Left lung (tissue), 4 donors: ENCODE measurements at regions not wholly inside any gene's neighbourhood (a gene's known extent, or its start where the extent isn't known, plus 50 kb on each side); places are given as distances from the start of the nearest gene placed in this dataset.
A peak's percentile ranks its signal among the peaks of the same experiment; 100 is the strongest.

Source experiments
- ATAC-seq: fragments of 200-7000 bp; cut with Tn5 transposase; one replicate; pipeline ENCODE4 v1.9.1; 2020; ENCODE audit warnings: moderate library complexity
- DNase-seq, 4 donors: peaks; one replicate each; pipeline ENCODE4 v3.0.0-alpha.2; 2013 to 2020
- H3K27ac ChIP-seq, 2 donors: fragments of 200-600 bp; sonication (generic) in 1 of 2; one replicate each; pipeline versions ENCODE4 v1.5.0 to v1.8.0; 2020 to 2021
- H3K27me3 ChIP-seq, 2 donors: fragments of 200-600 bp; sonication (generic) in 1 of 2; one replicate each; pipeline versions ENCODE4 v1.5.0 to v1.8.0; 2020 to 2021
- H3K36me3 ChIP-seq, 2 donors: fragments of 200-600 bp; sonication (generic) in 1 of 2; one replicate each; pipeline versions ENCODE4 v1.5.0 to v1.8.0; 2020 to 2021
- H3K4me1 ChIP-seq, 2 donors: fragments of 200-600 bp; one replicate each; pipeline ENCODE4 v1.8.0; 2021
- H3K4me3 ChIP-seq, 2 donors: fragments of 200-600 bp; sonication (generic) in 1 of 2; one replicate each; pipeline versions ENCODE4 v1.5.0 to v1.8.0; 2020 to 2021; ENCODE audit warnings: mild to moderate bottlenecking in 1 of 2
- H3K9me3 ChIP-seq, 2 donors: fragments of 200-600 bp; sonication (generic) in 1 of 2; one replicate each; pipeline versions ENCODE4 v1.5.0 to v1.8.0; 2020 to 2021
- CTCF ChIP-seq, 2 donors: fragments of 200-600 bp; sonication (generic) in 1 of 2; IDR thresholded peaks; one replicate each; pipeline versions ENCODE4 v1.5.0 to v1.8.0; 2021; ENCODE audit warnings: antibody characterized with exemption in 2 of 2
- intact Hi-C, 2 donors: fragments of 100-400 bp; cut with DNase I; formaldehyde crosslinking; loops; one replicate each; pipeline versions ENCODE4 v1.11.2 to v1.14.2; 2022
- donor health status: DM: no; HTN: yes; CAD: no.
- donor health status: DM: no; HTN: no; CAD: no.

GRCh38 chr3:148379763-148380382 is 317.8 kb upstream of the AGTR1 start:
- Histone ChIP-seq H3K4me1 (no peaks in the 10 kb centered on the region), H3K9me3 (no peaks in the 10 kb centered on the region), H3K36me3 (no peaks in the 10 kb centered on the region), H3K27ac (no peak overlapping the region), H3K4me3 (no peak overlapping the region), H3K27me3 (no peaks in the 10 kb centered on the region)
- peak; percentile 21 to 32 for TF ChIP-seq CTCF (IDR thresholded peaks at IDR 0.05)
- ATAC-seq (peak; percentile 85), DNase-seq (peak in 2 of 4 donors; percentile 25 to 49)
- intact Hi-C loops = no loop called here

GRCh38 chr3:148381051-148381450 is 316.7 kb upstream of the AGTR1 start:
- no peaks in the 10 kb centered on the region for H3K36me3 ChIP-seq
- H3K4me3 ChIP-seq = no peak overlapping the region
- H3K4me1 ChIP-seq = no peaks in the 10 kb centered on the region
- TF ChIP-seq CTCF (IDR thresholded peaks at IDR 0.05) = no peak
- no peaks in the 10 kb centered on the region for H3K9me3 ChIP-seq
- H3K27me3 ChIP-seq = no peaks in the 10 kb centered on the region
- no peak overlapping the region for H3K27ac ChIP-seq
- ATAC-seq (no peak), DNase-seq (no peak)
- intact Hi-C loops = no loop called here

GRCh38 chr3:148389916-148390315 is 307.8 kb upstream of the AGTR1 start:
- H3K36me3 ChIP-seq = no peaks in the 10 kb centered on the region
- H3K27me3 ChIP-seq = no peaks in the 10 kb centered on the region
- H3K4me3 ChIP-seq = no peak overlapping the region
- intact Hi-C loops = no loop called here
- no peak for DNase-seq
- H3K9me3 ChIP-seq = no peaks in the 10 kb centered on the region
- H3K27ac ChIP-seq = no peak overlapping the region
- no peak for TF ChIP-seq CTCF (IDR thresholded peaks at IDR 0.05)
- ATAC-seq = no peak
- no peaks in the 10 kb centered on the region for H3K4me1 ChIP-seq

- H3K36me3 ChIP-seq = no peaks in the 10 kb centered on the region
- no peak overlapping the region for H3K4me3 ChIP-seq
- H3K27ac ChIP-seq = no peak overlapping the region
- no peak for ATAC-seq
- TF ChIP-seq CTCF (IDR thresholded peaks at IDR 0.05) = no peak
- no peak for DNase-seq
- no peaks in the 10 kb centered on the region for H3K4me1 ChIP-seq
- H3K27me3 ChIP-seq = no peaks in the 10 kb centered on the region
- H3K9me3 ChIP-seq = no peaks in the 10 kb centered on the region
- intact Hi-C loops = no loop called here
These were observed 301.9 kb upstream of the AGTR1 start for GRCh38 chr3:148395821-148396220.

- no peak for TF ChIP-seq CTCF (IDR thresholded peaks at IDR 0.05)
These were observed 296.9 kb upstream of the AGTR1 start for GRCh38 chr3:148400754-148401153.

More at GRCh38 chr3:148400754-148401153, 296.9 kb upstream of the AGTR1 start:
- DNase-seq = no peak
- H3K9me3 ChIP-seq = no peaks in the 10 kb centered on the region
- H3K4me3 ChIP-seq = no peak overlapping the region
- intact Hi-C loops = no loop called here
- H3K27me3 ChIP-seq = no peaks in the 10 kb centered on the region
- H3K36me3 ChIP-seq = no peaks in the 10 kb centered on the region
- no peaks in the 10 kb centered on the region for H3K4me1 ChIP-seq
- ATAC-seq = no peak
- no peak overlapping the region for H3K27ac ChIP-seq
